Thoracic aorta (tissue), 2 donors: ENCODE measurements at regions not wholly inside any gene's neighbourhood (a gene's known extent, or its start where the extent isn't known, plus 50 kb on each side); places are given as distances from the start of the nearest gene placed in this dataset.
"Not testable (repeated sequence)": the region's sequence is repeated elsewhere in the genome, so short reads cannot be mapped to it uniquely, and the experiment has no call there.

Experiments used
- ATAC-seq: fragments of 150-250 bp; one replicate; pipeline ENCODE4 v1.8.0; 2017; ENCODE audit warnings: low read depth; ENCODE audit not compliant: insufficient number of reproducible peaks, low FRiP score
- DNase-seq: peaks from one replicate; pipeline ENCODE4 v3.0.0-alpha.2; 2020; ENCODE audit warnings: low spot score
- H3K27ac ChIP-seq, 2 donors: fragments of 200-600 bp; sonication (generic); 1 replicate in 1 of 2; 2 replicates in 1 of 2; pipeline ENCODE4 v1.5.1; 2016; ENCODE audit warnings: mild to moderate bottlenecking in 2 of 2, moderate library complexity in 2 of 2
- H3K27me3 ChIP-seq: fragments of 200-600 bp; sonication (generic); replicated peaks from 2 replicates; pipeline ENCODE4 v1.6.0; 2016; ENCODE audit warnings: mild to moderate bottlenecking; ENCODE audit not compliant: insufficient read depth
- H3K36me3 ChIP-seq: fragments of 200-600 bp; sonication (generic); one replicate; pipeline ENCODE4 v1.5.1; 2016
- H3K4me1 ChIP-seq, 2 donors: fragments of 200-600 bp; sonication (generic); 1 replicate in 1 of 2; 2 replicates in 1 of 2; pipeline versions ENCODE4 v1.5.1 to v1.6.0; 2016; ENCODE audit warnings: low read depth in 2 of 2, mild to moderate bottlenecking in 1 of 2; ENCODE audit not compliant: control insufficient read depth in 1 of 2
- H3K4me3 ChIP-seq: fragments of 200-600 bp; sonication (generic); 2 replicates; pipeline ENCODE4 v1.5.1; 2016; ENCODE audit warnings: mild to moderate bottlenecking
- H3K9me3 ChIP-seq: fragments of 200-600 bp; sonication (generic); 2 replicates; pipeline ENCODE4 v1.5.1; 2016
- CTCF ChIP-seq: fragments of 200-600 bp; sonication (generic); IDR thresholded peaks from one replicate; pipeline ENCODE4 v1.5.1; 2019; ENCODE audit warnings: antibody characterized with exemption

- ATAC-seq (no peak), DNase-seq (no peak)
- Histone ChIP-seq H3K36me3 (no peaks in the 10 kb centered on the region), H3K27ac (no peak overlapping the region), H3K27me3 (no peaks in the 10 kb centered on the region), H3K4me3 (no peak overlapping the region), H3K9me3 (no peaks in the 10 kb centered on the region), H3K4me1 (peaks cover 0 to 11% of the 10 kb centered on the region in 2 donors)
- no peak for TF ChIP-seq CTCF
These were observed 572.5 kb downstream of the POM121L12 start for GRCh38 chr7:53607961-53608360.

GRCh38 chr7:53609185-53609584 is 573.8 kb downstream of the POM121L12 start:
- no peaks in the 10 kb centered on the region for H3K36me3 ChIP-seq
- no peaks in the 10 kb centered on the region for H3K9me3 ChIP-seq
- H3K27me3 ChIP-seq, result no peaks in the 10 kb centered on the region
- ATAC-seq (no peak), DNase-seq (no peak)
- no peaks in the 10 kb centered on the region for H3K4me1 ChIP-seq
- no peak overlapping the region for H3K27ac ChIP-seq
- TF ChIP-seq CTCF, result no peak
- no peak overlapping the region for H3K4me3 ChIP-seq

GRCh38 chr7:53611043-53611442 is 575.6 kb downstream of the POM121L12 start:
- no peaks in the 10 kb centered on the region for H3K36me3 ChIP-seq
- no peak for TF ChIP-seq CTCF
- no peaks in the 10 kb centered on the region for H3K9me3 ChIP-seq
- no peak for DNase-seq
- H3K27me3 ChIP-seq, result no peaks in the 10 kb centered on the region
- no peak overlapping the region for H3K27ac ChIP-seq
- H3K4me1 ChIP-seq, result no peaks in the 10 kb centered on the region
- H3K4me3 ChIP-seq, result no peak overlapping the region
- ATAC-seq, result no peak

- ATAC-seq, result no peak
- H3K27ac ChIP-seq, result no peak overlapping the region
- no peak overlapping the region for H3K4me3 ChIP-seq
- H3K9me3 ChIP-seq, result no peaks in the 10 kb centered on the region
- H3K27me3 ChIP-seq, result no peaks in the 10 kb centered on the region
- TF ChIP-seq CTCF, result no peak
- H3K4me1 ChIP-seq, result no peaks in the 10 kb centered on the region
- H3K36me3 ChIP-seq, result no peaks in the 10 kb centered on the region
- DNase-seq, result no peak
These were observed 588.9 kb downstream of the POM121L12 start for GRCh38 chr7:53624356-53624755.

- no peak overlapping the region for H3K27ac ChIP-seq
- no peak for ATAC-seq
- H3K36me3 ChIP-seq, result no peaks in the 10 kb centered on the region
- no peak overlapping the region for H3K4me3 ChIP-seq
- no peaks in the 10 kb centered on the region for H3K4me1 ChIP-seq
- DNase-seq, result no peak
- H3K9me3 ChIP-seq, result no peaks in the 10 kb centered on the region
- no peaks in the 10 kb centered on the region for H3K27me3 ChIP-seq
- TF ChIP-seq CTCF, result no peak
These were observed 593.3 kb downstream of the POM121L12 start for GRCh38 chr7:53628775-53629174.

GRCh38 chr7:53635251-53635650 is 599.8 kb downstream of the POM121L12 start:
- not testable (repeated sequence) for H3K27me3 ChIP-seq, H3K4me1 ChIP-seq, H3K27ac ChIP-seq, H3K4me3 ChIP-seq, H3K36me3 ChIP-seq, DNase-seq, ATAC-seq, H3K9me3 ChIP-seq
